Mucosa of descending colon (tissue), 3 donors: ENCODE measurements at regions not wholly inside any gene's neighbourhood (a gene's known extent, or its start where the extent isn't known, plus 50 kb on each side); places are given as distances from the start of the nearest gene placed in this dataset.

Source experiments
- ATAC-seq: fragments of 200-7000 bp; cut with Tn5 transposase; one replicate; pipeline ENCODE4 v1.9.1; 2020; ENCODE audit warnings: mild to moderate bottlenecking, moderate library complexity
- DNase-seq, 3 donors: peaks; one replicate each; pipeline ENCODE4 v3.0.0-alpha.2; 2020
- H3K36me3 ChIP-seq: fragments of 200-600 bp; one replicate; pipeline ENCODE4 v1.8.0; 2021; ENCODE audit warnings: low read depth, mild to moderate bottlenecking
- H3K4me1 ChIP-seq: fragments of 200-600 bp; one replicate; pipeline ENCODE4 v1.8.0; 2021; ENCODE audit warnings: low read depth, mild to moderate bottlenecking
- H3K4me3 ChIP-seq: fragments of 200-600 bp; one replicate; pipeline ENCODE4 v1.8.0; 2021; ENCODE audit warnings: mild to moderate bottlenecking
- H3K9me3 ChIP-seq: fragments of 200-600 bp; one replicate; pipeline ENCODE4 v1.8.0; 2021; ENCODE audit warnings: mild to moderate bottlenecking
- intact Hi-C, 2 donors: fragments of 100-400 bp; cut with DNase I in 1 of 2; cut with micrococcal nuclease in 1 of 2; formaldehyde crosslinking; loops; one replicate each; pipeline versions ENCODE4 v1.11.0 to v1.11.1; 2022; cut with DNase I, micrococcal nuclease
- TF ChIP-seq, protein P1 (sequence below): fragments of 200-600 bp; IDR thresholded peaks from one replicate; pipeline ENCODE4 v1.8.0; 2022; ENCODE audit warnings: antibody characterized with exemption, mild to moderate bottlenecking
- donor health status: DM: no; HTN: no; CAD: no; lungs with moderate emphysema.
- donor health status: DM: no; HTN: no; CAD: no.
- donor health status: DM: no; HTN: yes; CAD: no.

DNA sequence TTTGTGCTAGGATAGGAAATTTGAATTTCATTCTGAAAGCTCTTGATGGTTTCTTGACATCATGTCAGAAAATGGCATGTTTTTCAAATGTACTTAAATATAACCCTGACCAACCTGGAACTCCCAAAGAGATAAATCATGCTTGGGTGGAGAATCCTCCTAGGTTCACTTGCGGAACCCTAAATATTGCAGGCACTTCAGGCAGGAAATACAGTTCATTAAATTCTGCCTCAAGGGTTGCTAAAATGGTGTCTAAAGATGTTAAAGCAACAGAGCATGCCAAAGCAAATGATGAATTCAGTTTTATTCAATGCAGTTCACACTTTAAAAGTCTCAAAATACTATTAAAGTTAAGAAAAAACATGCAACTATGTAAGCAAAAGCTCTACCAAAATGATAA, 415.9 kb downstream of the SLITRK6 start:
- Histone ChIP-seq H3K4me1 (no peaks in the 10 kb centered on the region), H3K4me3 (no peak overlapping the region), H3K36me3 (no peaks in the 10 kb centered on the region), H3K9me3 (no peaks in the 10 kb centered on the region)
- TF ChIP-seq, protein P1, sequence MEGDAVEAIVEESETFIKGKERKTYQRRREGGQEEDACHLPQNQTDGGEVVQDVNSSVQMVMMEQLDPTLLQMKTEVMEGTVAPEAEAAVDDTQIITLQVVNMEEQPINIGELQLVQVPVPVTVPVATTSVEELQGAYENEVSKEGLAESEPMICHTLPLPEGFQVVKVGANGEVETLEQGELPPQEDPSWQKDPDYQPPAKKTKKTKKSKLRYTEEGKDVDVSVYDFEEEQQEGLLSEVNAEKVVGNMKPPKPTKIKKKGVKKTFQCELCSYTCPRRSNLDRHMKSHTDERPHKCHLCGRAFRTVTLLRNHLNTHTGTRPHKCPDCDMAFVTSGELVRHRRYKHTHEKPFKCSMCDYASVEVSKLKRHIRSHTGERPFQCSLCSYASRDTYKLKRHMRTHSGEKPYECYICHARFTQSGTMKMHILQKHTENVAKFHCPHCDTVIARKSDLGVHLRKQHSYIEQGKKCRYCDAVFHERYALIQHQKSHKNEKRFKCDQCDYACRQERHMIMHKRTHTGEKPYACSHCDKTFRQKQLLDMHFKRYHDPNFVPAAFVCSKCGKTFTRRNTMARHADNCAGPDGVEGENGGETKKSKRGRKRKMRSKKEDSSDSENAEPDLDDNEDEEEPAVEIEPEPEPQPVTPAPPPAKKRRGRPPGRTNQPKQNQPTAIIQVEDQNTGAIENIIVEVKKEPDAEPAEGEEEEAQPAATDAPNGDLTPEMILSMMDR = no peak
- DNase-seq = no peak
- intact Hi-C loops = no loop called here
- no peak for ATAC-seq

DNA sequence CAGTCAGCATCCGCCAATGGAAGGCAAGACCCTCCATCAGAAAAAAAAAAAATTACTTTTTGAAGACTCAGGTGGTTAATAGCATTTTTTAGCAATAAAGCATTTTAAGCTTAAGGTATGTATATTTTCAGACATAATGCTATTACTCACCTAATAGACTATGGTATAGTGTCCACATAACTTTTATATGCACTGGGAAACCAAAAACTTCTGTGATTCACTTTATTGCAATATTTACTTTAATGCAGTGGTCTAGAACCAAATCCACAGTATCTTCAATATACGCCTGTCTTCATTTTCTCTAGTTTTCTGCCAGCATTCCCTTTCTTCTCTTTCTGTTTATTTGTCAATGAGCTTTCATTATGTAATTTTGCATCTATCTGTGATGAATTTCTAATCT, 418.1 kb downstream of the SLITRK6 start:
- H3K4me3 ChIP-seq = no peak overlapping the region
- DNase-seq (no peak), ATAC-seq (no peak)
- TF ChIP-seq, protein P1 = no peak
- no peaks in the 10 kb centered on the region for H3K9me3 ChIP-seq
- H3K4me1 ChIP-seq = no peaks in the 10 kb centered on the region
- H3K36me3 ChIP-seq = no peaks in the 10 kb centered on the region
- intact Hi-C loops = no loop called here

DNA sequence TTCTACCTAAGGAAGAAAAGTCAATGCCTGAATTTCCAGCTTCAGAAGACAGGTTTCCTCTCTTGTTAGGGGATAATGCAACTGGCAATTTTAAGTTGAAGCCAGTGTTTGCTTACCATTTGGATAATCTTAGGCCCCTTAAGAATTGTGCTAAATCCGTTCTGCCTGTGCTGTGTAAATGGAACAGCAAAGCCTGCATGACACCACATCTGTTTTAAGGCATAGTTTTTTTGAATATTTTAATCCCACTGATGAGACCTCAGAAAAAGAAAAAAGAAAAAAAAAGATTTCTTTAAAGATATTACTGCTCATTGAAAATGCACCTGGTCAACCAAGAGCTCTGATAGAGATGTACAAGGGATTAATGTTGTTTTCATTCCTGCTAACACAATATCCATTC, 419.2 kb downstream of the SLITRK6 start:
- Histone ChIP-seq H3K9me3 (no peaks in the 10 kb centered on the region), H3K4me3 (no peak overlapping the region), H3K36me3 (no peaks in the 10 kb centered on the region), H3K4me1 (no peaks in the 10 kb centered on the region)
- ATAC-seq (no peak), DNase-seq (no peak)
- intact Hi-C loops = no loop called here
- TF ChIP-seq, protein P1 = no peak

DNA sequence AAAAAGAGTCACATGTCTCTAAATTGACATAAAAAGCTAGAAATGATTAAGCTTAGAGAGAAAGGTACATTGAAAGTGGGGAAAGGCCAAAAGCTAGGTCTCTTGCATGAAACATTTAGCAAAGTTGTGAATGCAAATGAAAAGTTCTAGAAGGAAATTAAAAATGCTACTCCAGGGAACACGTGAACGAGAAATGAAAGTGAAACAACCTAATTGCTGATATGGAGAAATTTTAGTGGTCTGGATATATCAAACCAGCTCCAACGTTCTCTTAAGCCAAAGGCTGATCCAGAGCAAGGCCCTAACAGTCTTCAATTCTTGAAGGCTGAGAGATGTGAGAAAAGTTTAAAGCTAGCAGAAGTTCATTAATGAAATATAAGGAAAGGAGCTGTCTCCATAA, 419.8 kb downstream of the SLITRK6 start:
- no peak for DNase-seq
- ATAC-seq = no peak
- H3K9me3 ChIP-seq = no peaks in the 10 kb centered on the region
- no peak overlapping the region for H3K4me3 ChIP-seq
- intact Hi-C loops = no loop called here
- no peaks in the 10 kb centered on the region for H3K4me1 ChIP-seq
- TF ChIP-seq, protein P1 = no peak
- H3K36me3 ChIP-seq = no peaks in the 10 kb centered on the region

DNA sequence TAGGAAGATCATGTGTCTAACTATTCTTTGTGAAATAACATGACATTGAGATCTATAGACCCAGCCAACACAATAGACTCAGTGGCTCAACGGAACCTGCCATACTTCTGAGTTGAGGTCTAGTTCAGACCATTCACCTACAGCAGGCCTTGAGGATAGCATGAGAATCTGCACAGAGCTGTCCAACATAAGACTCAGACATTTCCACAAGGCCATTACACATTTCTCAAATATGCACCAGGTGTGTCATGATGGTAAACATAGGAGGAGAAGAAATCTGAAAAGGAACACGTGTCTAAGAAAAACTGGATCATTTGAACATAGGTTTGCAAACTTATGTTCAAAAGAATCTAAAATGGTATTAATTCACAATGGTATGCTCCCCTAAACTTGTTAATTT, 421.4 kb downstream of the SLITRK6 start:
- H3K9me3 ChIP-seq = no peaks in the 10 kb centered on the region
- intact Hi-C loops = no loop called here
- TF ChIP-seq, protein P1 = no peak
- ATAC-seq (no peak), DNase-seq (no peak)
- no peak overlapping the region for H3K4me3 ChIP-seq
- H3K36me3 ChIP-seq = no peaks in the 10 kb centered on the region
- H3K4me1 ChIP-seq = no peaks in the 10 kb centered on the region

DNA sequence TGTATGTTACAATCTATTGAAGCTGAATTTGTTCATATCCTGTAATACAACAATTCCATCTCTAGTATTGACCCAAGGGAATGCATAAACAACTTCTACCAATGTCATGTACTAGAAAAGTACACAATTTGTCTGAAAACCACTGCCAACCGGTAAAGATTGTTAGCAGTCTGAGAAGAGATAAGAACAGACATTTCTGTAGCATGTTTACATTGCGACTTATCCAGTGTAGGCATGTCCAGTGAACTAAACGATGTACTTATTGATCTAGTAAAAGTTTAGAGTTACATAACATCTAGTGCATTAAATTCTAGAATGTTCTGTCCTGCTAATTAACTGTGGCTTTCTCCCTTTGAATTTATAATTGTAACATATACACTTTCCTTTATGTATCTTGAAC, 425.9 kb downstream of the SLITRK6 start:
- Histone ChIP-seq H3K4me1 (no peaks in the 10 kb centered on the region), H3K9me3 (no peaks in the 10 kb centered on the region), H3K36me3 (no peaks in the 10 kb centered on the region), H3K4me3 (no peak overlapping the region)
- intact Hi-C loops = no loop called here
- TF ChIP-seq, protein P1 = no peak
- ATAC-seq (no peak), DNase-seq (no peak)
